ENCODE measurements at regions not wholly inside any gene's neighbourhood (a gene's known extent, or its start where the extent isn't known, plus 50 kb on each side); places are given as distances from the start of the nearest gene placed in this dataset.
"Not testable (repeated sequence)": the region's sequence is repeated elsewhere in the genome, so short reads cannot be mapped to it uniquely, and the experiment has no call there.

- WGBS (ENCODE audit: insufficient coverage): no CpG with 5 or more reads among the region's 4 CpGs
Measured at GRCh38 chr11:91081440-91082043, 858.7 kb upstream of the CHORDC1 start.

GRCh38 chr11:91078221-91078620, 855.4 kb upstream of the CHORDC1 start:
- Histone ChIP-seq H3K9me3 (ENCODE audit: control extremely low read depth in 1 of 5, control insufficient read depth in 4 of 5, insufficient read depth in 2 of 5, low read depth in 1 of 5, low read length in 4 of 5) (no peaks in the 10 kb centered on the region), H3K4me1 (ENCODE audit: control extremely low read depth in 1 of 4, control insufficient read depth in 4 of 4, insufficient read depth in 4 of 4, low read length in 3 of 4) (no peaks in the 10 kb centered on the region), H3K36me3 (ENCODE audit: control insufficient read depth in 4 of 4, insufficient read depth in 4 of 4, low read length in 3 of 4) (no peaks in the 10 kb centered on the region), H3K27me3 (replicated peaks in 2 of 5; ENCODE audit: control insufficient read depth in 4 of 5, insufficient read depth in 5 of 5, low read length in 4 of 5) (no peaks in the 10 kb centered on the region), H3K27ac (ENCODE audit: insufficient read depth in 1 of 2, low read depth in 1 of 2, low read length in 2 of 2, poor library complexity in 1 of 2, severe bottlenecking in 2 of 2) (no peak overlapping the region), H3K4me3 (ENCODE audit: control insufficient read depth in 1 of 7, extremely low read depth in 1 of 7, insufficient read depth in 4 of 7, low read depth in 2 of 7, low read length in 6 of 7) (no peak overlapping the region)
- ChIA-PET CTCF (no interaction called here), POLR2A (no interaction called here)
- DNase-seq: no peak
- 25% methylated on average over 2 of the region's 5 CpGs for WGBS (ENCODE audit: insufficient coverage)

More at GRCh38 chr11:91081440-91082043, 858.7 kb upstream of the CHORDC1 start:
- Histone ChIP-seq H3K9me3 (ENCODE audit: control extremely low read depth in 1 of 5, control insufficient read depth in 4 of 5, insufficient read depth in 2 of 5, low read depth in 1 of 5, low read length in 4 of 5) (no peaks in the 10 kb centered on the region), H3K27me3 (replicated peaks in 2 of 5; ENCODE audit: control insufficient read depth in 4 of 5, insufficient read depth in 5 of 5, low read length in 4 of 5) (no peaks in the 10 kb centered on the region), H3K36me3 (ENCODE audit: control insufficient read depth in 4 of 4, insufficient read depth in 4 of 4, low read length in 3 of 4) (no peaks in the 10 kb centered on the region), H3K27ac (ENCODE audit: insufficient read depth in 1 of 2, low read depth in 1 of 2, low read length in 2 of 2, poor library complexity in 1 of 2, severe bottlenecking in 2 of 2) (no peak overlapping the region), H3K4me1 (ENCODE audit: control extremely low read depth in 1 of 4, control insufficient read depth in 4 of 4, insufficient read depth in 4 of 4, low read length in 3 of 4) (no peaks in the 10 kb centered on the region), H3K4me3 (ENCODE audit: control insufficient read depth in 1 of 7, extremely low read depth in 1 of 7, insufficient read depth in 4 of 7, low read depth in 2 of 7, low read length in 6 of 7) (no peak overlapping the region)
- ChIA-PET CTCF (no interaction called here), POLR2A (no interaction called here)
- no peak for DNase-seq

- H3K4me1 ChIP-seq (ENCODE audit: control extremely low read depth in 1 of 4, control insufficient read depth in 4 of 4, insufficient read depth in 4 of 4, low read length in 3 of 4): no peaks in the 10 kb centered on the region
- H3K27me3 ChIP-seq (replicated peaks in 2 of 5; ENCODE audit: control insufficient read depth in 4 of 5, insufficient read depth in 5 of 5, low read length in 4 of 5): no peaks in the 10 kb centered on the region
- DNase-seq: no peak
- CTCF ChIA-PET: no interaction called here
- H3K9me3 ChIP-seq (ENCODE audit: control extremely low read depth in 1 of 5, control insufficient read depth in 4 of 5, insufficient read depth in 2 of 5, low read depth in 1 of 5, low read length in 4 of 5): no peaks in the 10 kb centered on the region
- WGBS (ENCODE audit: insufficient coverage): 45% methylated on average over 2 of the region's 2 CpGs
- H3K27ac ChIP-seq (ENCODE audit: insufficient read depth in 1 of 2, low read depth in 1 of 2, low read length in 2 of 2, poor library complexity in 1 of 2, severe bottlenecking in 2 of 2): no peak overlapping the region
- no peak overlapping the region for H3K4me3 ChIP-seq (ENCODE audit: control insufficient read depth in 1 of 7, extremely low read depth in 1 of 7, insufficient read depth in 4 of 7, low read depth in 2 of 7, low read length in 6 of 7)
- POLR2A ChIA-PET: no interaction called here
- H3K36me3 ChIP-seq (ENCODE audit: control insufficient read depth in 4 of 4, insufficient read depth in 4 of 4, low read length in 3 of 4): no peaks in the 10 kb centered on the region
Measured at GRCh38 chr11:91075032-91075695, 852.3 kb upstream of the CHORDC1 start.

GRCh38 chr11:91067666-91068065, 844.8 kb upstream of the CHORDC1 start:
- ChIA-PET CTCF (no interaction called here), POLR2A (no interaction called here)
- no peaks in the 10 kb centered on the region for H3K4me1 ChIP-seq (ENCODE audit: control extremely low read depth in 1 of 4, control insufficient read depth in 4 of 4, insufficient read depth in 4 of 4, low read length in 3 of 4)
- no peak for DNase-seq
- H3K4me3 ChIP-seq (ENCODE audit: control insufficient read depth in 1 of 7, extremely low read depth in 1 of 7, insufficient read depth in 4 of 7, low read depth in 2 of 7, low read length in 6 of 7): no peak overlapping the region
- H3K9me3 ChIP-seq (ENCODE audit: control extremely low read depth in 1 of 5, control insufficient read depth in 4 of 5, insufficient read depth in 2 of 5, low read depth in 1 of 5, low read length in 4 of 5): no peaks in the 10 kb centered on the region
- 100% methylated on average over 2 of the region's 2 CpGs for WGBS (ENCODE audit: insufficient coverage)
- H3K27ac ChIP-seq (ENCODE audit: insufficient read depth in 1 of 2, low read depth in 1 of 2, low read length in 2 of 2, poor library complexity in 1 of 2, severe bottlenecking in 2 of 2): no peak overlapping the region
- H3K27me3 ChIP-seq (replicated peaks in 2 of 5; ENCODE audit: control insufficient read depth in 4 of 5, insufficient read depth in 5 of 5, low read length in 4 of 5): no peaks in the 10 kb centered on the region
- no peaks in the 10 kb centered on the region for H3K36me3 ChIP-seq (ENCODE audit: control insufficient read depth in 4 of 4, insufficient read depth in 4 of 4, low read length in 3 of 4)

GRCh38 chr11:91066456-91067047, 843.7 kb upstream of the CHORDC1 start:
- no peak overlapping the region for H3K27ac ChIP-seq (ENCODE audit: insufficient read depth in 1 of 2, low read depth in 1 of 2, low read length in 2 of 2, poor library complexity in 1 of 2, severe bottlenecking in 2 of 2)
- H3K9me3 ChIP-seq (ENCODE audit: control extremely low read depth in 1 of 5, control insufficient read depth in 4 of 5, insufficient read depth in 2 of 5, low read depth in 1 of 5, low read length in 4 of 5): no peaks in the 10 kb centered on the region
- ChIA-PET CTCF (no interaction called here), POLR2A (no interaction called here)
- no peak overlapping the region for H3K4me3 ChIP-seq (ENCODE audit: control insufficient read depth in 1 of 7, extremely low read depth in 1 of 7, insufficient read depth in 4 of 7, low read depth in 2 of 7, low read length in 6 of 7)
- H3K36me3 ChIP-seq (ENCODE audit: control insufficient read depth in 4 of 4, insufficient read depth in 4 of 4, low read length in 3 of 4): no peaks in the 10 kb centered on the region
- WGBS (ENCODE audit: insufficient coverage): 60% methylated on average over 3 of the region's 5 CpGs
- no peaks in the 10 kb centered on the region for H3K4me1 ChIP-seq (ENCODE audit: control extremely low read depth in 1 of 4, control insufficient read depth in 4 of 4, insufficient read depth in 4 of 4, low read length in 3 of 4)
- no peak for DNase-seq
- H3K27me3 ChIP-seq (replicated peaks in 2 of 5; ENCODE audit: control insufficient read depth in 4 of 5, insufficient read depth in 5 of 5, low read length in 4 of 5): no peaks in the 10 kb centered on the region

- H3K4me3 ChIP-seq (ENCODE audit: control insufficient read depth in 1 of 7, extremely low read depth in 1 of 7, insufficient read depth in 4 of 7, low read depth in 2 of 7, low read length in 6 of 7); POLR2A ChIA-PET; H3K36me3 ChIP-seq (ENCODE audit: control insufficient read depth in 4 of 4, insufficient read depth in 4 of 4, low read length in 3 of 4); H3K9me3 ChIP-seq (ENCODE audit: control extremely low read depth in 1 of 5, control insufficient read depth in 4 of 5, insufficient read depth in 2 of 5, low read depth in 1 of 5, low read length in 4 of 5); CTCF ChIA-PET; H3K4me1 ChIP-seq (ENCODE audit: control extremely low read depth in 1 of 4, control insufficient read depth in 4 of 4, insufficient read depth in 4 of 4, low read length in 3 of 4); H3K27ac ChIP-seq (ENCODE audit: insufficient read depth in 1 of 2, low read depth in 1 of 2, low read length in 2 of 2, poor library complexity in 1 of 2, severe bottlenecking in 2 of 2); DNase-seq; H3K27me3 ChIP-seq (replicated peaks in 2 of 5; ENCODE audit: control insufficient read depth in 4 of 5, insufficient read depth in 5 of 5, low read length in 4 of 5): not testable (repeated sequence)
- WGBS (ENCODE audit: insufficient coverage): 100% methylated on average over 4 of the region's 29 CpGs
Measured at GRCh38 chr11:91063399-91063798, 840.5 kb upstream of the CHORDC1 start.

GRCh38 chr11:91047882-91048281, 825.0 kb upstream of the CHORDC1 start:
- POLR2A ChIA-PET: no interaction called here

More at GRCh38 chr11:91047882-91048281, 825.0 kb upstream of the CHORDC1 start:
- H3K9me3 ChIP-seq (ENCODE audit: control extremely low read depth in 1 of 5, control insufficient read depth in 4 of 5, insufficient read depth in 2 of 5, low read depth in 1 of 5, low read length in 4 of 5): no peaks in the 10 kb centered on the region
- H3K27ac ChIP-seq (ENCODE audit: insufficient read depth in 1 of 2, low read depth in 1 of 2, low read length in 2 of 2, poor library complexity in 1 of 2, severe bottlenecking in 2 of 2): no peak overlapping the region
- no peaks in the 10 kb centered on the region for H3K36me3 ChIP-seq (ENCODE audit: control insufficient read depth in 4 of 4, insufficient read depth in 4 of 4, low read length in 3 of 4)
- no peaks in the 10 kb centered on the region for H3K27me3 ChIP-seq (replicated peaks in 2 of 5; ENCODE audit: control insufficient read depth in 4 of 5, insufficient read depth in 5 of 5, low read length in 4 of 5)
- no CpG with 5 or more reads among the region's 2 CpGs for WGBS (ENCODE audit: insufficient coverage)
- DNase-seq: no peak
- no peaks in the 10 kb centered on the region for H3K4me1 ChIP-seq (ENCODE audit: control extremely low read depth in 1 of 4, control insufficient read depth in 4 of 4, insufficient read depth in 4 of 4, low read length in 3 of 4)
- CTCF ChIA-PET: interaction anchor here (0.6 kb wide), 1 partner anchor 8 kb away, joined by 3 read pairs; no protein-coding TSS in a partner anchor
- H3K4me3 ChIP-seq (ENCODE audit: control insufficient read depth in 1 of 7, extremely low read depth in 1 of 7, insufficient read depth in 4 of 7, low read depth in 2 of 7, low read length in 6 of 7): no peak overlapping the region
